ENCODE measurements at regions not wholly inside any gene's neighbourhood (a gene's known extent, or its start where the extent isn't known, plus 50 kb on each side); places are given as distances from the start of the nearest gene placed in this dataset.

GRCh38 chr3:102095383-102095782 lies 246.1 kb downstream of the NFKBIZ start:
- H3K27ac ChIP-seq, result no peak overlapping the region
- no peaks in the 10 kb centered on the region for H3K4me1 ChIP-seq
- no peak for TF ChIP-seq CTCF (IDR thresholded peaks at IDR 0.05)
- no peaks in the 10 kb centered on the region for H3K9me3 ChIP-seq
- no peak overlapping the region for H3K4me3 ChIP-seq
- H3K27me3 ChIP-seq, result no peaks in the 10 kb centered on the region
- no peaks in the 10 kb centered on the region for H3K36me3 ChIP-seq
- intact Hi-C loops (cut with DNase I), result no loop called here
- DNase-seq (ENCODE audit: low spot score in 2 of 2), result no peak

GRCh38 chr3:102096066-102096465 lies 246.8 kb downstream of the NFKBIZ start:
- Histone ChIP-seq H3K27me3 (no peaks in the 10 kb centered on the region), H3K4me3 (no peak overlapping the region), H3K4me1 (no peaks in the 10 kb centered on the region), H3K9me3 (no peaks in the 10 kb centered on the region), H3K36me3 (no peaks in the 10 kb centered on the region), H3K27ac (no peak overlapping the region)
- no peak for TF ChIP-seq CTCF (IDR thresholded peaks at IDR 0.05)
- intact Hi-C loops (cut with DNase I), result no loop called here
- DNase-seq (ENCODE audit: low spot score in 2 of 2), result no peak

GRCh38 chr3:102098130-102098885 lies 249.0 kb downstream of the NFKBIZ start:
- no peak for DNase-seq (ENCODE audit: low spot score in 2 of 2)
- no peak overlapping the region for H3K27ac ChIP-seq
- no peaks in the 10 kb centered on the region for H3K4me1 ChIP-seq
- H3K4me3 ChIP-seq, result no peak overlapping the region
- no peak for TF ChIP-seq CTCF (IDR thresholded peaks at IDR 0.05)
- H3K9me3 ChIP-seq, result no peaks in the 10 kb centered on the region
- intact Hi-C loops (cut with DNase I), result no loop called here
- no peaks in the 10 kb centered on the region for H3K36me3 ChIP-seq
- H3K27me3 ChIP-seq, result no peaks in the 10 kb centered on the region

- H3K27ac ChIP-seq, result no peak overlapping the region
- intact Hi-C loops (cut with DNase I), result no loop called here
- no peak for TF ChIP-seq CTCF (IDR thresholded peaks at IDR 0.05)
- H3K4me3 ChIP-seq, result no peak overlapping the region
- DNase-seq (ENCODE audit: low spot score in 2 of 2), result no peak
- H3K9me3 ChIP-seq, result no peaks in the 10 kb centered on the region
- no peaks in the 10 kb centered on the region for H3K4me1 ChIP-seq
- H3K27me3 ChIP-seq, result no peaks in the 10 kb centered on the region
- no peaks in the 10 kb centered on the region for H3K36me3 ChIP-seq
Observed at GRCh38 chr3:102099913-102100312, 250.6 kb downstream of the NFKBIZ start.

GRCh38 chr3:102102394-102102793 lies 253.1 kb downstream of the NFKBIZ start:
- H3K4me3 ChIP-seq, result no peak overlapping the region
- H3K4me1 ChIP-seq, result no peaks in the 10 kb centered on the region
- TF ChIP-seq CTCF (IDR thresholded peaks at IDR 0.05), result no peak
- H3K27me3 ChIP-seq, result no peaks in the 10 kb centered on the region
- H3K36me3 ChIP-seq, result no peaks in the 10 kb centered on the region
- intact Hi-C loops (cut with DNase I), result no loop called here
- peaks cover 0 to 10% of the 10 kb centered on the region in 2 donors for H3K9me3 ChIP-seq
- no peak for DNase-seq (ENCODE audit: low spot score in 2 of 2)
- no peak overlapping the region for H3K27ac ChIP-seq

- peaks cover 0 to 16% of the 10 kb centered on the region in 2 donors for H3K9me3 ChIP-seq
- intact Hi-C loops (cut with DNase I), result no loop called here
- H3K4me1 ChIP-seq, result no peaks in the 10 kb centered on the region
- H3K4me3 ChIP-seq, result no peak overlapping the region
- no peaks in the 10 kb centered on the region for H3K27me3 ChIP-seq
- no peak for DNase-seq (ENCODE audit: low spot score in 2 of 2)
- no peak for TF ChIP-seq CTCF (IDR thresholded peaks at IDR 0.05)
- no peak overlapping the region for H3K27ac ChIP-seq
- H3K36me3 ChIP-seq, result no peaks in the 10 kb centered on the region
Observed at GRCh38 chr3:102104033-102104432, 254.7 kb downstream of the NFKBIZ start.

Data from ascending aorta (tissue), 2 donors.